ENCODE measurements at regions not wholly inside any gene's neighbourhood (a gene's known extent, or its start where the extent isn't known, plus 50 kb on each side); places are given as distances from the start of the nearest gene placed in this dataset.

GRCh38 chr2:5491523-5491922, 200.7 kb upstream of the SOX11 start:
- H3K27ac Mint-ChIP-seq = no peak overlapping the region
- no peaks in the 10 kb centered on the region for H3K4me1 Mint-ChIP-seq (ENCODE audit: low read depth)
- H3K36me3 Mint-ChIP-seq (ENCODE audit: low read depth) = no peaks in the 10 kb centered on the region
- DNase-seq (ENCODE audit: low spot score) = no peak
- H3K27me3 Mint-ChIP-seq (ENCODE audit: low read depth) = no peaks in the 10 kb centered on the region
- intact Hi-C loops (cut with micrococcal nuclease) = no loop called here
- H3K4me3 Mint-ChIP-seq (ENCODE audit: low read depth) = no peak overlapping the region
- H3K9me3 Mint-ChIP-seq = no peaks in the 10 kb centered on the region

GRCh38 chr2:5493256-5493655, 198.9 kb upstream of the SOX11 start:
- no peaks in the 10 kb centered on the region for H3K36me3 Mint-ChIP-seq (ENCODE audit: low read depth)
- intact Hi-C loops (cut with micrococcal nuclease) = no loop called here
- no peaks in the 10 kb centered on the region for H3K4me1 Mint-ChIP-seq (ENCODE audit: low read depth)
- no peak for DNase-seq (ENCODE audit: low spot score)
- H3K27ac Mint-ChIP-seq = no peak overlapping the region
- H3K27me3 Mint-ChIP-seq (ENCODE audit: low read depth) = no peaks in the 10 kb centered on the region
- no peaks in the 10 kb centered on the region for H3K9me3 Mint-ChIP-seq
- H3K4me3 Mint-ChIP-seq (ENCODE audit: low read depth) = no peak overlapping the region

GRCh38 chr2:5494212-5494611, 198.0 kb upstream of the SOX11 start:
- no peak overlapping the region for H3K4me3 Mint-ChIP-seq (ENCODE audit: low read depth)
- DNase-seq (ENCODE audit: low spot score) = no peak

GRCh38 chr2:5495586-5495985, 196.6 kb upstream of the SOX11 start:
- Mint-ChIP-seq H3K4me3 (ENCODE audit: low read depth) (no peak overlapping the region), H3K36me3 (ENCODE audit: low read depth) (no peaks in the 10 kb centered on the region), H3K9me3 (no peaks in the 10 kb centered on the region), H3K4me1 (ENCODE audit: low read depth) (no peaks in the 10 kb centered on the region), H3K27ac (no peak overlapping the region), H3K27me3 (ENCODE audit: low read depth) (no peaks in the 10 kb centered on the region)
- DNase-seq (ENCODE audit: low spot score) = no peak
- intact Hi-C loops (cut with micrococcal nuclease) = no loop called here

More at GRCh38 chr2:5494212-5494611, 198.0 kb upstream of the SOX11 start:
- Mint-ChIP-seq H3K27me3 (ENCODE audit: low read depth) (no peaks in the 10 kb centered on the region), H3K27ac (no peak overlapping the region), H3K9me3 (no peaks in the 10 kb centered on the region), H3K36me3 (ENCODE audit: low read depth) (no peaks in the 10 kb centered on the region), H3K4me1 (ENCODE audit: low read depth) (no peaks in the 10 kb centered on the region)
- intact Hi-C loops (cut with micrococcal nuclease) = no loop called here

GRCh38 chr2:5497874-5498273, 194.3 kb upstream of the SOX11 start:
- no peak for DNase-seq (ENCODE audit: low spot score)
- Mint-ChIP-seq H3K4me1 (ENCODE audit: low read depth) (no peaks in the 10 kb centered on the region), H3K27me3 (ENCODE audit: low read depth) (no peaks in the 10 kb centered on the region), H3K36me3 (ENCODE audit: low read depth) (no peaks in the 10 kb centered on the region), H3K4me3 (ENCODE audit: low read depth) (no peak overlapping the region), H3K27ac (no peak overlapping the region), H3K9me3 (no peaks in the 10 kb centered on the region)
- intact Hi-C loops (cut with micrococcal nuclease) = no loop called here

GRCh38 chr2:5501807-5502206, 190.4 kb upstream of the SOX11 start:
- H3K27ac Mint-ChIP-seq = no peak overlapping the region
- no peaks in the 10 kb centered on the region for H3K9me3 Mint-ChIP-seq
- H3K27me3 Mint-ChIP-seq (ENCODE audit: low read depth) = no peaks in the 10 kb centered on the region
- DNase-seq (ENCODE audit: low spot score) = no peak
- no peak overlapping the region for H3K4me3 Mint-ChIP-seq (ENCODE audit: low read depth)
- intact Hi-C loops (cut with micrococcal nuclease) = no loop called here
- H3K36me3 Mint-ChIP-seq (ENCODE audit: low read depth) = no peaks in the 10 kb centered on the region
- H3K4me1 Mint-ChIP-seq (ENCODE audit: low read depth) = no peaks in the 10 kb centered on the region

- no peak for DNase-seq (ENCODE audit: low spot score)
- Mint-ChIP-seq H3K4me3 (ENCODE audit: low read depth) (no peak overlapping the region), H3K36me3 (ENCODE audit: low read depth) (no peaks in the 10 kb centered on the region), H3K9me3 (no peaks in the 10 kb centered on the region), H3K27me3 (ENCODE audit: low read depth) (no peaks in the 10 kb centered on the region), H3K27ac (no peak overlapping the region), H3K4me1 (ENCODE audit: low read depth) (no peaks in the 10 kb centered on the region)
- intact Hi-C loops (cut with micrococcal nuclease) = no loop called here
These were observed 189.8 kb upstream of the SOX11 start for GRCh38 chr2:5502385-5502784.

GRCh38 chr2:5504756-5505155, 187.4 kb upstream of the SOX11 start:
- no peak overlapping the region for H3K4me3 Mint-ChIP-seq (ENCODE audit: low read depth)
- H3K4me1 Mint-ChIP-seq (ENCODE audit: low read depth) = no peaks in the 10 kb centered on the region
- no peak overlapping the region for H3K27ac Mint-ChIP-seq
- H3K9me3 Mint-ChIP-seq = no peaks in the 10 kb centered on the region
- no peak for DNase-seq (ENCODE audit: low spot score)
- H3K27me3 Mint-ChIP-seq (ENCODE audit: low read depth) = no peaks in the 10 kb centered on the region
- intact Hi-C loops (cut with micrococcal nuclease) = no loop called here
- no peaks in the 10 kb centered on the region for H3K36me3 Mint-ChIP-seq (ENCODE audit: low read depth)

- H3K9me3 Mint-ChIP-seq = no peaks in the 10 kb centered on the region
- DNase-seq (ENCODE audit: low spot score) = no peak
- no peak overlapping the region for H3K4me3 Mint-ChIP-seq (ENCODE audit: low read depth)
- H3K27me3 Mint-ChIP-seq (ENCODE audit: low read depth) = no peaks in the 10 kb centered on the region
- H3K36me3 Mint-ChIP-seq (ENCODE audit: low read depth) = no peaks in the 10 kb centered on the region
- intact Hi-C loops (cut with micrococcal nuclease) = no loop called here
- H3K27ac Mint-ChIP-seq = no peak overlapping the region
- H3K4me1 Mint-ChIP-seq (ENCODE audit: low read depth) = no peaks in the 10 kb centered on the region
These were observed 184.8 kb upstream of the SOX11 start for GRCh38 chr2:5507367-5507766.

GRCh38 chr2:5509362-5509761, 182.8 kb upstream of the SOX11 start:
- H3K4me1 Mint-ChIP-seq (ENCODE audit: low read depth) = no peaks in the 10 kb centered on the region
- H3K27me3 Mint-ChIP-seq (ENCODE audit: low read depth) = no peaks in the 10 kb centered on the region
- no peak overlapping the region for H3K4me3 Mint-ChIP-seq (ENCODE audit: low read depth)
- intact Hi-C loops (cut with micrococcal nuclease) = no loop called here
- no peak for DNase-seq (ENCODE audit: low spot score)
- no peak overlapping the region for H3K27ac Mint-ChIP-seq
- H3K9me3 Mint-ChIP-seq = no peaks in the 10 kb centered on the region
- no peaks in the 10 kb centered on the region for H3K36me3 Mint-ChIP-seq (ENCODE audit: low read depth)

GRCh38 chr2:5510082-5510481, 182.1 kb upstream of the SOX11 start:
- Mint-ChIP-seq H3K27me3 (ENCODE audit: low read depth) (no peaks in the 10 kb centered on the region), H3K9me3 (no peaks in the 10 kb centered on the region), H3K4me1 (ENCODE audit: low read depth) (no peaks in the 10 kb centered on the region), H3K27ac (no peak overlapping the region), H3K4me3 (ENCODE audit: low read depth) (no peak overlapping the region), H3K36me3 (ENCODE audit: low read depth) (no peaks in the 10 kb centered on the region)
- DNase-seq (ENCODE audit: low spot score) = no peak
- intact Hi-C loops (cut with micrococcal nuclease) = no loop called here

GRCh38 chr2:5515693-5516092, 176.5 kb upstream of the SOX11 start:
- intact Hi-C loops (cut with micrococcal nuclease) = no loop called here
- H3K27me3 Mint-ChIP-seq (ENCODE audit: low read depth) = no peaks in the 10 kb centered on the region
- no peak for DNase-seq (ENCODE audit: low spot score)
- H3K4me1 Mint-ChIP-seq (ENCODE audit: low read depth) = no peaks in the 10 kb centered on the region
- no peaks in the 10 kb centered on the region for H3K9me3 Mint-ChIP-seq
- H3K4me3 Mint-ChIP-seq (ENCODE audit: low read depth) = no peak overlapping the region
- no peaks in the 10 kb centered on the region for H3K36me3 Mint-ChIP-seq (ENCODE audit: low read depth)
- no peak overlapping the region for H3K27ac Mint-ChIP-seq

- Mint-ChIP-seq H3K4me1 (ENCODE audit: low read depth) (no peaks in the 10 kb centered on the region), H3K27ac (no peak overlapping the region), H3K4me3 (ENCODE audit: low read depth) (no peak overlapping the region), H3K27me3 (ENCODE audit: low read depth) (no peaks in the 10 kb centered on the region), H3K9me3 (no peaks in the 10 kb centered on the region), H3K36me3 (ENCODE audit: low read depth) (no peaks in the 10 kb centered on the region)
- DNase-seq (ENCODE audit: low spot score) = no peak
- intact Hi-C loops (cut with micrococcal nuclease) = no loop called here
These were observed 172.9 kb upstream of the SOX11 start for GRCh38 chr2:5519286-5519685.

GRCh38 chr2:5520463-5520972, 171.7 kb upstream of the SOX11 start:
- DNase-seq (ENCODE audit: low spot score) = no peak
- Mint-ChIP-seq H3K27ac (no peak overlapping the region), H3K27me3 (ENCODE audit: low read depth) (no peaks in the 10 kb centered on the region), H3K36me3 (ENCODE audit: low read depth) (no peaks in the 10 kb centered on the region), H3K9me3 (no peaks in the 10 kb centered on the region), H3K4me1 (ENCODE audit: low read depth) (no peaks in the 10 kb centered on the region), H3K4me3 (ENCODE audit: low read depth) (no peak overlapping the region)
- intact Hi-C loops (cut with micrococcal nuclease) = no loop called here

Data from activated T-helper 2 cell treated with anti-CD3 and anti-CD28 coated beads, Interferon-gamma antibody, Interleukin-2, Interleukin-4, amounts not matched to agents 10 μg/mL and 5 μg/mL and 100 μg/mL, durations not matched to agents 14 hours and 24 hours and 36 hours (primary cell).